Ishikawa (cell line): ENCODE measurements at regions not wholly inside any gene's neighbourhood (a gene's known extent, or its start where the extent isn't known, plus 50 kb on each side); places are given as distances from the start of the nearest gene placed in this dataset.

Experiments
- CEBPB ChIP-seq: IDR thresholded peaks from 2 replicates; pipeline ENCODE4 v1.6.1; 2012
- CREB1 ChIP-seq: IDR thresholded peaks from 2 replicates; pipeline ENCODE4 v1.6.1; 2012; ENCODE audit warnings: low read depth
- EGR1 ChIP-seq: IDR thresholded peaks from 2 replicates; pipeline ENCODE4 v1.6.1; 2012
- EP300 ChIP-seq: IDR thresholded peaks from 2 replicates; pipeline ENCODE4 v1.6.1; 2012; ENCODE audit warnings: borderline replicate concordance
- FOXM1 ChIP-seq: IDR thresholded peaks from 2 replicates; pipeline ENCODE4 v1.6.1; 2012; ENCODE audit warnings: low read depth, borderline replicate concordance
- NFIC ChIP-seq: IDR thresholded peaks from 2 replicates; pipeline ENCODE4 v1.6.1; 2012
- RAD21 ChIP-seq: IDR thresholded peaks from 2 replicates; pipeline ENCODE4 v1.6.1; 2012; ENCODE audit warnings: low read depth
- TAF1 ChIP-seq: IDR thresholded peaks from 2 replicates; pipeline ENCODE4 v1.6.1; 2012; ENCODE audit warnings: low read depth, mild to moderate bottlenecking
- TCF12 ChIP-seq: IDR thresholded peaks from 2 replicates; pipeline ENCODE4 v1.6.1; 2012; ENCODE audit warnings: low read depth
- TEAD4 ChIP-seq: IDR thresholded peaks from 2 replicates; pipeline ENCODE4 v1.6.1; 2012
- USF1 ChIP-seq: IDR thresholded peaks from 2 replicates; pipeline ENCODE4 v1.6.1; 2012
- YY1 ChIP-seq: IDR thresholded peaks from 2 replicates; pipeline ENCODE4 v1.6.1; 2012; ENCODE audit warnings: low read depth
- ZBTB7A ChIP-seq: IDR thresholded peaks from 2 replicates; pipeline ENCODE4 v1.6.1; 2012; ENCODE audit warnings: low read depth
- TF ChIP-seq, protein P1 (sequence below): IDR thresholded peaks from 2 replicates; pipeline ENCODE4 v1.6.1; 2012
- TF ChIP-seq, protein P2 (sequence below): IDR thresholded peaks from 2 replicates; pipeline ENCODE4 v1.6.1; 2012; ENCODE audit warnings: low read depth, mild to moderate bottlenecking

DNA sequence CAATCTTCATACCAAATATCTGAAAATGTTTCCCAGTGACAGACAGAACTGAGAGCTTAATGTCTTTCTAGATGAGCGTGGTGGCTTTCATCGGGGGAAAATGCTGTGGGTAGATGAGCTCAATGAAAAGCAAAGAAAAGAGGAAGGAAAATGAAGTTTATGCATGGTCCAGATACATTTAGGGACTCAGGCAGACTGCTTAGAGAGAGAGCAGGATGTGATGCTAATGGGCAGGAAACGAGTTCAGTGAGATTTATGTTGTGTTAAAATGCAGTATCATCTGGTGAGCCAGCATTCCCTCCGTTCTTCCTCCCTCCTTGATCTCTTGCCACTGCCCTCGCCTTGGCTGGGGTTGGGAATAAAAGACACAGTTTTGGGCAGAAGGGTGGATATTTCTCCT lies 229.2 kb downstream of the GBA3 start:
- no peak for TF ChIP-seq FOXM1
- no peak for TF ChIP-seq USF1
- TF ChIP-seq NFIC, result no peak
- TF ChIP-seq, protein P1, sequence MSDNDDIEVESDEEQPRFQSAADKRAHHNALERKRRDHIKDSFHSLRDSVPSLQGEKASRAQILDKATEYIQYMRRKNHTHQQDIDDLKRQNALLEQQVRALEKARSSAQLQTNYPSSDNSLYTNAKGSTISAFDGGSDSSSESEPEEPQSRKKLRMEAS, result no peak
- TF ChIP-seq, protein P2, sequence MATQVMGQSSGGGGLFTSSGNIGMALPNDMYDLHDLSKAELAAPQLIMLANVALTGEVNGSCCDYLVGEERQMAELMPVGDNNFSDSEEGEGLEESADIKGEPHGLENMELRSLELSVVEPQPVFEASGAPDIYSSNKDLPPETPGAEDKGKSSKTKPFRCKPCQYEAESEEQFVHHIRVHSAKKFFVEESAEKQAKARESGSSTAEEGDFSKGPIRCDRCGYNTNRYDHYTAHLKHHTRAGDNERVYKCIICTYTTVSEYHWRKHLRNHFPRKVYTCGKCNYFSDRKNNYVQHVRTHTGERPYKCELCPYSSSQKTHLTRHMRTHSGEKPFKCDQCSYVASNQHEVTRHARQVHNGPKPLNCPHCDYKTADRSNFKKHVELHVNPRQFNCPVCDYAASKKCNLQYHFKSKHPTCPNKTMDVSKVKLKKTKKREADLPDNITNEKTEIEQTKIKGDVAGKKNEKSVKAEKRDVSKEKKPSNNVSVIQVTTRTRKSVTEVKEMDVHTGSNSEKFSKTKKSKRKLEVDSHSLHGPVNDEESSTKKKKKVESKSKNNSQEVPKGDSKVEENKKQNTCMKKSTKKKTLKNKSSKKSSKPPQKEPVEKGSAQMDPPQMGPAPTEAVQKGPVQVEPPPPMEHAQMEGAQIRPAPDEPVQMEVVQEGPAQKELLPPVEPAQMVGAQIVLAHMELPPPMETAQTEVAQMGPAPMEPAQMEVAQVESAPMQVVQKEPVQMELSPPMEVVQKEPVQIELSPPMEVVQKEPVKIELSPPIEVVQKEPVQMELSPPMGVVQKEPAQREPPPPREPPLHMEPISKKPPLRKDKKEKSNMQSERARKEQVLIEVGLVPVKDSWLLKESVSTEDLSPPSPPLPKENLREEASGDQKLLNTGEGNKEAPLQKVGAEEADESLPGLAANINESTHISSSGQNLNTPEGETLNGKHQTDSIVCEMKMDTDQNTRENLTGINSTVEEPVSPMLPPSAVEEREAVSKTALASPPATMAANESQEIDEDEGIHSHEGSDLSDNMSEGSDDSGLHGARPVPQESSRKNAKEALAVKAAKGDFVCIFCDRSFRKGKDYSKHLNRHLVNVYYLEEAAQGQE, result no peak
- no peak for TF ChIP-seq TCF12
- no peak for TF ChIP-seq TEAD4
- no peak for TF ChIP-seq RAD21
- TF ChIP-seq CEBPB, result no peak
- no peak for TF ChIP-seq ZBTB7A
- no peak for TF ChIP-seq EP300
- no peak for TF ChIP-seq EGR1
- no peak for TF ChIP-seq YY1
- TF ChIP-seq CREB1, result no peak
- no peak for TF ChIP-seq TAF1

DNA sequence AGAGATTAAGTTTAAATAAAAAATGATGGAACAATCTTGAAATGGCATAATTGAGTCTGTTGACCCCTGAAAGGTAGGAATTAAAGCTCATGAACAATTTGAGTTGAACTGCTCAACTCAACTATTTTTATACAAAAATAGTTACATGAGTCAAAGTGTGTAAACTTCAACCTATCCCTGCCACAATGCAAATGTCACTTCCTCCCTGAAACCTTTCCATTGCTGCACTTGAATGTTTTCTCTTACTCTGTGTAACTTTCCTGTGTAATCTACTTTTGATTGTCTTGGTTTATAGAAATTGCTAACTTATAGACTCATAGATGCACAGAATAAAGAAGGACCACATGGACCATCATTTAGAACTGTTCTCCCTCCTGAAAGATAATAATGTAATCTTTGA lies 218.5 kb downstream of the GBA3 start:
- TF ChIP-seq FOXM1 (no peak), EGR1 (no peak), USF1 (no peak), TCF12 (no peak), CEBPB (no peak)
- TF ChIP-seq, protein P2, result no peak

GRCh38 chr4:22910200-22910599 lies 217.5 kb downstream of the GBA3 start:
- TF ChIP-seq EP300 (no peak), EGR1 (no peak), YY1 (no peak), USF1 (no peak), CEBPB (no peak)

GRCh38 chr4:22906045-22906444 lies 213.3 kb downstream of the GBA3 start:
- TF ChIP-seq, protein P1, result no peak
- TF ChIP-seq ZBTB7A, result no peak
- no peak for TF ChIP-seq TCF12
- TF ChIP-seq CEBPB, result no peak
- TF ChIP-seq, protein P2, result no peak
- TF ChIP-seq CREB1, result no peak
- no peak for TF ChIP-seq USF1
- TF ChIP-seq NFIC, result no peak
- TF ChIP-seq RAD21, result no peak

DNA sequence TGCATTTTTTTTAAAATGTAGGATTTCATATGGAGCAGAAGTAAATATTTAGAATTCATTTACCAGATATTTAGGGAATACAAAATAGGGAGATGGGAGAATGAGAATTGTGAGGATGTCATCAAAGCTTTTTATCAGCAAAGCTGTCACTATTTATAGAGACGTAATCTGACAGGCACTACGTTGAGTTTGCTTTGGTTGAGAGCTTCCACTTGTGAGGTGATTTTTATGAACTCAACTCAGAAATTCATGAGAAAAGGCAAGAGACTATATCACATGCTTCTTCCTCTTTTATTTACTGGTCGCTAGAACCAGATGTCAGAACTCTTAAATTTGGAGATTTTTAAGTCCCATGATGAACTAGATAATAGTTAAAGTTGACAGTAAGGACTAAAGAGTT lies 211.2 kb downstream of the GBA3 start:
- TF ChIP-seq EP300 (no peak), USF1 (no peak), NFIC (no peak), RAD21 (no peak), TAF1 (no peak), TCF12 (no peak)
